K562 (cell line): ENCODE measurements at regions not wholly inside any gene's neighbourhood (a gene's known extent, or its start where the extent isn't known, plus 50 kb on each side); places are given as distances from the start of the nearest gene placed in this dataset.

Source experiments
- ATAC-seq: fragments of 200-7000 bp; cut with Tn5 transposase; 3 replicates; pipeline ENCODE4 v1.9.1; 2020; ENCODE audit warnings: moderate library complexity
- BruUV-seq: library from RNA; stranded (reverse); fragments of 400-500 nt; replicated peaks from 2 replicates; lab custom pipeline; 2021; lab: Mats Ljungman, UMichigan
- CTCF ChIA-PET: fragments of 300-600 bp; formaldehyde crosslinking; extraction: SDS; loops from one replicate; lab custom pipeline; 2021; ENCODE audit warnings: low intra/inter-chr PET ratio; lab: Yijun Ruan, JAX
- POLR2A ChIA-PET: fragments of 300-600, 350-650 bp; sonication (Branson Sonifier 250); formaldehyde crosslinking; extraction: SDS; loops from one replicate; lab custom pipeline; 2021; ENCODE audit warnings: antibody characterized with exemption, inconsistent platforms; lab: Yijun Ruan, JAX
- DNase-seq, 4 experiments: peaks; one replicate each; pipeline versions ENCODE4 v3.0.0 to v3.0.0-alpha.2; 2011 to 2018; ENCODE audit warnings: low spot score in 3 of 4, mixed read lengths in 3 of 4; ENCODE audit errors: extremely low read depth in 1 of 4
- FAIRE-seq: peaks from 2 replicates; lab custom pipeline; 2011; peaks lifted over from hg19 to GRCh38; lab: Jason Lieb, UNC
- H2AFZ ChIP-seq: 2 replicates; pipeline ENCODE4 v1.6.0; 2011; ENCODE audit warnings: low read depth, low read length, control low read depth, inconsistent platforms
- H3K27ac ChIP-seq: fragments of 200-600 bp; 3 replicates; pipeline ENCODE4 v1.8.0; 2011; ENCODE audit warnings: low read depth, mild to moderate bottlenecking, control low read depth, inconsistent platforms, low read length, moderate library complexity, mixed read lengths; ENCODE audit errors: extremely low read depth
- H3K27me3 ChIP-seq, 2 experiments: fragments of 300-600 bp in 1 of 2; 2 replicates in 1 of 2; 3 replicates in 1 of 2; pipeline versions ENCODE4 v1.6.0 to v1.8.0; 2011; ENCODE audit warnings: inconsistent platforms in 2 of 2, low read length in 2 of 2, mild to moderate bottlenecking in 1 of 2, mixed read lengths in 1 of 2, moderate library complexity in 1 of 2; ENCODE audit not compliant: control insufficient read depth in 2 of 2, insufficient read depth in 2 of 2
- H3K36me3 ChIP-seq: fragments of 300-600 bp; 3 replicates; pipeline ENCODE4 v1.8.0; 2011; ENCODE audit warnings: mild to moderate bottlenecking, low read length, inconsistent platforms; ENCODE audit not compliant: control insufficient read depth, insufficient read depth
- H3K4me1 ChIP-seq, 2 experiments: fragments of 200-600 bp in 1 of 2; replicated peaks in 1 of 2; 2 replicates in 1 of 2; 3 replicates in 1 of 2; pipeline versions ENCODE4 v1.5.1 to v1.8.0; 2011; ENCODE audit warnings: inconsistent platforms in 2 of 2, low read length in 2 of 2, mild to moderate bottlenecking in 1 of 2, mixed read lengths in 1 of 2, moderate library complexity in 1 of 2; ENCODE audit not compliant: control insufficient read depth in 2 of 2, insufficient read depth in 2 of 2
- H3K4me2 ChIP-seq: 2 replicates; pipeline ENCODE4 v1.6.1; 2011; ENCODE audit warnings: low read length, control low read depth, inconsistent platforms, mixed read lengths; ENCODE audit not compliant: insufficient read depth
- H3K4me3 ChIP-seq: fragments of 200-600 bp; sonication (generic), shearing (Covaris generic); 2 replicates; pipeline ENCODE4 v1.5.1; 2016; ENCODE audit warnings: control low read depth, inconsistent platforms
- H3K79me2 ChIP-seq: fragments of 200-600 bp; 3 replicates; pipeline ENCODE4 v1.8.0; 2011; ENCODE audit warnings: low read length, inconsistent platforms; ENCODE audit not compliant: control insufficient read depth, insufficient read depth
- H3K9ac ChIP-seq, 2 experiments: 2 replicates each; pipeline versions ENCODE4 v1.6.0 to v1.6.1; 2011; ENCODE audit warnings: low read depth in 2 of 2, low read length in 2 of 2, control low read depth in 1 of 2, inconsistent platforms in 1 of 2, mild to moderate bottlenecking in 1 of 2, mixed read lengths in 1 of 2; ENCODE audit not compliant: insufficient read depth in 1 of 2
- H3K9me1 ChIP-seq: one replicate; pipeline ENCODE4 v1.6.0; 2011; ENCODE audit warnings: inconsistent platforms, mild to moderate bottlenecking, low read length, moderate library complexity; ENCODE audit not compliant: control insufficient read depth, insufficient read depth
- H3K9me3 ChIP-seq: replicated peaks from 2 replicates; pipeline ENCODE4 v1.5.1; 2011; ENCODE audit warnings: low read depth, low read length, inconsistent platforms; ENCODE audit not compliant: control insufficient read depth, insufficient read depth
- H4K20me1 ChIP-seq: replicated peaks from 2 replicates; pipeline ENCODE4 v1.6.1; 2011; ENCODE audit warnings: low read length, inconsistent platforms, mixed read lengths; ENCODE audit not compliant: control insufficient read depth, insufficient read depth
- GTF2A2 ChIP-seq: IDR thresholded peaks from 2 replicates; pipeline ENCODE4 v1.6.1; 2016; ENCODE audit warnings: mild to moderate bottlenecking, missing genetic modification characterization, missing compliant biosample characterization
- PKNOX1 ChIP-seq: fragments of 450-650 bp; IDR thresholded peaks from 2 replicates; pipeline ENCODE4 v1.6.1; 2016
- PTRF ChIP-seq: fragments of 450-650 bp; IDR thresholded peaks from 2 replicates; pipeline ENCODE4 v1.6.1; 2016; ENCODE audit warnings: mild to moderate bottlenecking, missing genetic modification characterization, missing compliant biosample characterization
- RAD51 ChIP-seq: fragments of 450-650 bp; IDR thresholded peaks from 2 replicates; pipeline ENCODE4 v1.7.1; 2016; ENCODE audit warnings: low read depth, mild to moderate bottlenecking, borderline replicate concordance
- RBM25 ChIP-seq: fragments of 200-400 bp; formaldehyde crosslinking; IDR thresholded peaks from 2 replicates; pipeline ENCODE4 v1.6.1; 2018; ENCODE audit warnings: low read length, low read depth, moderate library complexity; ENCODE audit not compliant: severe bottlenecking
- SLC30A9 ChIP-seq: fragments of 250-450 bp; sonication (Bioruptor Pico); IDR thresholded peaks from 2 replicates; pipeline ENCODE4 v1.8.0; 2022; ENCODE audit warnings: mild to moderate bottlenecking, moderate library complexity
- whole genome bisulfite sequencing: fragments of 100-300 bp; shearing (Covaris generic); methylation state at CpG from one replicate; pipeline ENCODE4 v1.1.6; 2016; ENCODE audit warnings: low coverage, mixed read lengths; ENCODE audit not compliant: insufficient coverage; ENCODE audit errors: missing lambda C conversion rate; 5-methylcytosine and 5-hydroxymethylcytosine counted together
- in situ Hi-C: fragments of 300-500 bp; cut with MboI; formaldehyde crosslinking; loops from 4 replicates; pipeline ENCODE4 v1.15.0; 2018; ENCODE audit warnings: inconsistent platforms, mixed read lengths
- intact Hi-C: fragments of 100-400 bp; cut with micrococcal nuclease; formaldehyde crosslinking; loops from 2 replicates; pipeline ENCODE4 v1.14.2; 2022
- TF ChIP-seq, protein P1 (sequence below), 2 experiments: fragments of 450-650 bp in 1 of 2; sonication (generic) in 1 of 2; formaldehyde crosslinking in 1 of 2; IDR thresholded peaks; 2 replicates each; pipeline versions ENCODE4 v1.7.1 to v1.9.0; 2016 to 2022; ENCODE audit warnings: inconsistent platforms in 1 of 2, mild to moderate bottlenecking in 1 of 2, missing genetic modification reagents in 1 of 2
- TF ChIP-seq, protein P2 (sequence below), 2 experiments: fragments of 450-650 bp; IDR thresholded peaks; 2 replicates each; pipeline ENCODE4 v1.6.1; 2018; ENCODE audit warnings: mild to moderate bottlenecking in 2 of 2, low read depth in 1 of 2; ENCODE audit not compliant: partially characterized antibody in 2 of 2

DNA sequence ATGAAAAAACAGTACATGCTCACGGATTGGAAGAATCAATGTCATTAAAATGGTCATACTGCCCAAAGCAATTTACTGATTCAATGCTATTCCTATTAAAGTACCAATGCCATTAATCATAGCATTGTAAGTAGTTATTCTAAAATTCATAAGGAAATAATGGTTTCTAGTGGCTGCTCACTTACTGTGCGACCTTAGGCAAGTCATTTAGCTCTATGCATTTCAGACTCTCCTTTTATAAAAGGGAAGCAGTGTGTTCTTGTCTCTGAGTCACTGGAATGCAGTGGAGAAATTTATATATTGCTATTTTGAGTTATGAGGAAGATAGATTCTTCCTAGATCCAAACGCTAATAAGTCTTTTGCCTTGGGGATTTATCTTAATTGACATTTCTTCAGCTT, 174.8 kb downstream of the KCNA4 start:
- H3K9me3 ChIP-seq, result 0 out of 2 replicates have a peak, but pooled peaks cover 1% of the 10 kb centered on the region
- POLR2A ChIA-PET, result no interaction called here
- H3K9me1 ChIP-seq, result no peaks in the 10 kb centered on the region
- FAIRE-seq (no peak), ATAC-seq (no peak), DNase-seq (no peak)
- 0% methylated on average over 3 of the region's 3 CpGs for WGBS
- intact Hi-C loops, result no loop called here
- H3K27me3 ChIP-seq, result no peaks in the 10 kb centered on the region
- H3K4me3 ChIP-seq, result no peak overlapping the region
- no peak overlapping the region for H2AFZ ChIP-seq
- CTCF ChIA-PET, result no interaction called here
- no peak overlapping the region for H3K9ac ChIP-seq
- H3K36me3 ChIP-seq, result no peaks in the 10 kb centered on the region
- BruUV-seq, result no TSS peak
- in situ Hi-C loops, result no loop called here
- H4K20me1 ChIP-seq, result no peaks in the 10 kb centered on the region
- no peak overlapping the region for H3K27ac ChIP-seq
- H3K4me1 ChIP-seq, result no peaks in the 10 kb centered on the region
- no peak overlapping the region for H3K4me2 ChIP-seq
- no peaks in the 10 kb centered on the region for H3K79me2 ChIP-seq
- TF ChIP-seq RAD51 (no peak), SLC30A9 (CRISPR knock-in tag) (no peak), PTRF (tag) (no peak), RBM25 (no peak), PKNOX1 (no peak), GTF2A2 (tag) (no peak)
- TF ChIP-seq, protein P1, sequence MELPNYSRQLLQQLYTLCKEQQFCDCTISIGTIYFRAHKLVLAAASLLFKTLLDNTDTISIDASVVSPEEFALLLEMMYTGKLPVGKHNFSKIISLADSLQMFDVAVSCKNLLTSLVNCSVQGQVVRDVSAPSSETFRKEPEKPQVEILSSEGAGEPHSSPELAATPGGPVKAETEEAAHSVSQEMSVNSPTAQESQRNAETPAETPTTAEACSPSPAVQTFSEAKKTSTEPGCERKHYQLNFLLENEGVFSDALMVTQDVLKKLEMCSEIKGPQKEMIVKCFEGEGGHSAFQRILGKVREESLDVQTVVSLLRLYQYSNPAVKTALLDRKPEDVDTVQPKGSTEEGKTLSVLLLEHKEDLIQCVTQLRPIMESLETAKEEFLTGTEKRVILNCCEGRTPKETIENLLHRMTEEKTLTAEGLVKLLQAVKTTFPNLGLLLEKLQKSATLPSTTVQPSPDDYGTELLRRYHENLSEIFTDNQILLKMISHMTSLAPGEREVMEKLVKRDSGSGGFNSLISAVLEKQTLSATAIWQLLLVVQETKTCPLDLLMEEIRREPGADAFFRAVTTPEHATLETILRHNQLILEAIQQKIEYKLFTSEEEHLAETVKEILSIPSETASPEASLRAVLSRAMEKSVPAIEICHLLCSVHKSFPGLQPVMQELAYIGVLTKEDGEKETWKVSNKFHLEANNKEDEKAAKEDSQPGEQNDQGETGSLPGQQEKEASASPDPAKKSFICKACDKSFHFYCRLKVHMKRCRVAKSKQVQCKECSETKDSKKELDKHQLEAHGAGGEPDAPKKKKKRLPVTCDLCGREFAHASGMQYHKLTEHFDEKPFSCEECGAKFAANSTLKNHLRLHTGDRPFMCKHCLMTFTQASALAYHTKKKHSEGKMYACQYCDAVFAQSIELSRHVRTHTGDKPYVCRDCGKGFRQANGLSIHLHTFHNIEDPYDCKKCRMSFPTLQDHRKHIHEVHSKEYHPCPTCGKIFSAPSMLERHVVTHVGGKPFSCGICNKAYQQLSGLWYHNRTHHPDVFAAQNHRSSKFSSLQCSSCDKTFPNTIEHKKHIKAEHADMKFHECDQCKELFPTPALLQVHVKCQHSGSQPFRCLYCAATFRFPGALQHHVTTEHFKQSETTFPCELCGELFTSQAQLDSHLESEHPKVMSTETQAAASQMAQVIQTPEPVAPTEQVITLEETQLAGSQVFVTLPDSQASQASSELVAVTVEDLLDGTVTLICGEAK (IDR thresholded peaks at IDR 0.05), result no peak
- TF ChIP-seq, protein P1 (CRISPR knock-in tag; IDR thresholded peaks at IDR 0.05), result no peak
- TF ChIP-seq, protein P2, sequence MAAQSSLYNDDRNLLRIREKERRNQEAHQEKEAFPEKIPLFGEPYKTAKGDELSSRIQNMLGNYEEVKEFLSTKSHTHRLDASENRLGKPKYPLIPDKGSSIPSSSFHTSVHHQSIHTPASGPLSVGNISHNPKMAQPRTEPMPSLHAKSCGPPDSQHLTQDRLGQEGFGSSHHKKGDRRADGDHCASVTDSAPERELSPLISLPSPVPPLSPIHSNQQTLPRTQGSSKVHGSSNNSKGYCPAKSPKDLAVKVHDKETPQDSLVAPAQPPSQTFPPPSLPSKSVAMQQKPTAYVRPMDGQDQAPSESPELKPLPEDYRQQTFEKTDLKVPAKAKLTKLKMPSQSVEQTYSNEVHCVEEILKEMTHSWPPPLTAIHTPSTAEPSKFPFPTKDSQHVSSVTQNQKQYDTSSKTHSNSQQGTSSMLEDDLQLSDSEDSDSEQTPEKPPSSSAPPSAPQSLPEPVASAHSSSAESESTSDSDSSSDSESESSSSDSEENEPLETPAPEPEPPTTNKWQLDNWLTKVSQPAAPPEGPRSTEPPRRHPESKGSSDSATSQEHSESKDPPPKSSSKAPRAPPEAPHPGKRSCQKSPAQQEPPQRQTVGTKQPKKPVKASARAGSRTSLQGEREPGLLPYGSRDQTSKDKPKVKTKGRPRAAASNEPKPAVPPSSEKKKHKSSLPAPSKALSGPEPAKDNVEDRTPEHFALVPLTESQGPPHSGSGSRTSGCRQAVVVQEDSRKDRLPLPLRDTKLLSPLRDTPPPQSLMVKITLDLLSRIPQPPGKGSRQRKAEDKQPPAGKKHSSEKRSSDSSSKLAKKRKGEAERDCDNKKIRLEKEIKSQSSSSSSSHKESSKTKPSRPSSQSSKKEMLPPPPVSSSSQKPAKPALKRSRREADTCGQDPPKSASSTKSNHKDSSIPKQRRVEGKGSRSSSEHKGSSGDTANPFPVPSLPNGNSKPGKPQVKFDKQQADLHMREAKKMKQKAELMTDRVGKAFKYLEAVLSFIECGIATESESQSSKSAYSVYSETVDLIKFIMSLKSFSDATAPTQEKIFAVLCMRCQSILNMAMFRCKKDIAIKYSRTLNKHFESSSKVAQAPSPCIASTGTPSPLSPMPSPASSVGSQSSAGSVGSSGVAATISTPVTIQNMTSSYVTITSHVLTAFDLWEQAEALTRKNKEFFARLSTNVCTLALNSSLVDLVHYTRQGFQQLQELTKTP (IDR thresholded peaks at IDR 0.05; ENCODE audit: low read depth in 1 of 2, partially characterized antibody in 2 of 2), result no peak
